ENCODE measurements at regions not wholly inside any gene's neighbourhood (a gene's known extent, or its start where the extent isn't known, plus 50 kb on each side); places are given as distances from the start of the nearest gene placed in this dataset.
A peak's percentile ranks its signal among the peaks of the same experiment; 100 is the strongest.
"Not testable (repeated sequence)": the region's sequence is repeated elsewhere in the genome, so short reads cannot be mapped to it uniquely, and the experiment has no call there.

DNA sequence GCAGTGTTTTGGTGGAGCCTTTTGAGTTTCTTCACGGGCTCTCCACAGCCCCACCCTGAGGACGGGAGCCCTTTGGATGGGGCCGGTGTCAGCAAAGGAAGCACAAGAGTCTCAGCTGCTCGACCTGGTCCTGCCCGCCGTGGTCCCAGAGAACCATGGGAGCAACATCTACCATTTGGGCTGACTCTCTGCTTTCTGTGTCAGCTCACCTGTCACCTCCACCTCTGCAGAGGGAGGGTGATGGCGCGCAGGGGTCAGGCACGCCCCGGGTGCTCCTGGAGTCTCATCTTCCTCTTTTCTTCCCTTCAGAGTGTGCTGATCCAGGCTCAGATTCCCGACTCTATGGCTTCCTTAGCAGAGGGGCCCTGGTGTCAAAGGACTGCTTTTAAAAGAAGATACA lies 171.7 kb downstream of the LAT start:
- no peak for DNase-seq

GRCh38 chr16:29155866-29156200 lies 171.0 kb downstream of the LAT start:
- DNase-seq, result not testable (repeated sequence)

- DNase-seq, result peak; percentile 64
Measured at GRCh38 chr16:29155131-29155865, 170.4 kb downstream of the LAT start.

DNA sequence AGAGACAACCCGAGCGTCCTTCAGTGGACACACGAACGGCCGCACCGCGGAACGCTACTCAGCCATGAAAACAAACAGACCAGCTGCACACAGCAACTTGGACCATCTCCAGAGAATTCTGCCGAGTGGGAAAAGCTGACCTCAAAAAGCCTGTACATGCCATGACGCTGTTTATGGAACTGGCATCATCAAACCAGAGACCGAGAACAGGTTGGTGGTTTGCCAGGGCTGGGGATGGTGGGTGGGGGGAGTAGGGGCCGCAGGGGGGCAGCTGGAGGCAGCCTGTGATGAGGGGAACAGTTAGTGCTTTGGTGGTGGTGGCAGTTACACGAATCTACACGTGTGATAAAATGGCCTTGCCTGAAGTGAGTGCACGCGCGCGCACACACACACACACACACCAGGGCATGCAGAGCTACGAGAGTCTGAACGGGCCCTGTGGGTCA lies 169.8 kb downstream of the LAT start:
- DNase-seq, result no peak

DNA sequence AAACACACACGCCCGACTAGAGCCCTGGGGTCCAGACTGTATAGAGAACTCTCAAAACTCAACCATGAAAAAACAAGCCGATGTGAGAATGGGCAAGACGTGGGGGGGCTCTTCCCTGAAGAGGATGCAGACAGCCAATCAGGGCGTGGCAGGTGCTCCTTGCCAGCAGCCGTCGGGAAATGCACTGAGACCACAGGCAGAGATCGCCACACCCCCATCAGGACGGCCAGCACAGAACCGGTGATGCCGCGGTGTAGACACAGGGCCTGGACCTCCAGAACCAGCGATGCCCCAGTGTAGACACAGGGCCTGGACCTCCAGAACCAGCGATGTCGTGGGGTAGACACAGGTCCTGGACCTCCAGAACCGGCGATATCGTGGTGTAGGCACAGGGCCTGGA lies 169.2 kb downstream of the LAT start:
- no peak for DNase-seq

- not testable (repeated sequence) for DNase-seq
Measured at GRCh38 chr16:29153307-29153706, 168.5 kb downstream of the LAT start.

DNA sequence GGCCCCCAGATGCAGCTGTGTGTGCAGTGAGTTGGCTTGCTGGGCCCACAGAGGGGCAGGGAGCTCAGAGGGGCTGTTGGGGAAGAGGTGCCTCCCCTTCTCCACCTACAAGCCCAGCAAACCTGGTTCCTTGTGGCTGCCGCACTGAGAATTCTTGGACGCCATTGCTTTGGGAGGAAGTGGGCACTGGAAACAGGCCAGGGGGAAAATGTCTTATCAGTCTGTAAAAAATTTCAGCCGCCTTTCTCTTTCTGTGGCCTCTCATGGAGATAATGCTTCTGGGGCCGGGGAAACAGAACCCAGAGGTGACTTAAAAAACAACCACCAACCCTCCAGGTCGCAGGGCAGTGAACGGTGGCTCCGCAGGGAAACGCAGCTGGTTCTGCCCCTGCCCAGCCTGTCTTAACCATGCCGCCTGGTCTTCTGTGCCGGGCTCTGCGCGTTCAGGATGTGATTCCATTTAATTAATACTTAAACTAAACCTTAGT lies 167.7 kb downstream of the LAT start:
- DNase-seq, result peak; percentile 29

GRCh38 chr16:29151317-29151716 lies 166.5 kb downstream of the LAT start:
- no peak for DNase-seq

- DNase-seq, result not testable (repeated sequence)
Measured at GRCh38 chr16:29149912-29150311, 165.1 kb downstream of the LAT start.

- DNase-seq, result peak; percentile 86
Measured at GRCh38 chr16:29148867-29149272, 164.0 kb downstream of the LAT start.

GRCh38 chr16:29148131-29148691 lies 163.4 kb downstream of the LAT start:
- DNase-seq, result peak; percentile 68

GRCh38 chr16:29147710-29148109 lies 162.9 kb downstream of the LAT start:
- DNase-seq, result not testable (repeated sequence)

DNA sequence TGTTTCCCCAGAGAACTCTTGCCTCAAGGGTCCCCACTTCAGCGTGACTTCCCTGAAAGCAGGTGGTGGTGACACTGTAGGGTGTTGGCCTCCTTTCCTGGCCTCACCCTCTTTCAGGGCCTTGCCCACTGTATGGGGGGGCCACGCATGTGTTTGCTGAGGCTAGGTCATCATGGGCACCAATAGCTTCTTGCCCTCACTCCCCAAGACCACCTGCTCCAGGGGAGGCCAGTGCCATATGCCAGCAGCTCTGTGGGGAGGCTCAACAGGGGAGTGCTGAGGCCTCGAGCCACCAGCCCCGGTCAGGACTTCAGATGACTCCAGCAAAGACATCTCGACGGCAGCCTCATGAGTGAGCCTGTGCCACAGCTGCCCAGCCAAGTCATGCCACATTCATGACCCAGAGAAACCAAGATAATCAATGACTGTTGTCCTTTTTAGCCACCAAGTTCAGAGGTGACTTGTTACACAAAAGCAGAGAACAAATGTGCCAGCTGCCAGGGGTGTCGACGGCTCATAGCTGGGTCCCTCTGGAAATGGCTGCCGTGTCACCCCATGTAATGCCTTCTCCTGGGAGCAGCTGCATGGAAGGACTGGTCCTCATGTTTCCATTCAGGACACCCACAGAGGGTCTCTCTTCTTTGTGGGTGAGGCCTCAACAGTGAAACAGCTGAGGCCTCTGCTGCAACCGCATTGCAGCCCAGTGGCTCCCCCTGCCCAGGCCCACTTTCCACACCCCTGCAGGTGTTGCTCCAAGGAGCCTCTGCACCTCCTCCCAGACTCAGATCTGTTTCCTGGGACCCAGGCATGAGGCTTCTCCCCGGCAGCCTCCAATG lies 162.2 kb downstream of the LAT start:
- not testable (repeated sequence) for DNase-seq

DNA sequence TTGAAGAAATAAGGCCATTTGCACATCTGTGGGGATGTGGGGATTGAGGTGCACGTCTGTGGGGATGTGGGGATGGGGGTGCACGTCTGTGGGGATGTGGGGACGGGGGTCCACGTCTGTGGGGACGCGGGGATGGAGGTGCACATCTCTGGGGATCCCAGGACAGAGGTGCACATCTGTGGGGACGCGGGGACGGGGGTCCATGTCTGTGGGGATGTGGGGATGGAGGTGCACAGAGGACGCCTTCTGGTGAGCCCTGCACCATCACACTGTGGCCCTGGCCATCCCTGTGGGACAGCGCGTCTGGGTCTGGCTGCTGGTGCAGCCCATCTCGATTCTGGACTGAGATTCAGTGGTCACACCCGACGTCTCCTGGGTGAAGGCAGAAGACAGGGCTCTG lies 161.4 kb downstream of the LAT start:
- no peak for DNase-seq

DNA sequence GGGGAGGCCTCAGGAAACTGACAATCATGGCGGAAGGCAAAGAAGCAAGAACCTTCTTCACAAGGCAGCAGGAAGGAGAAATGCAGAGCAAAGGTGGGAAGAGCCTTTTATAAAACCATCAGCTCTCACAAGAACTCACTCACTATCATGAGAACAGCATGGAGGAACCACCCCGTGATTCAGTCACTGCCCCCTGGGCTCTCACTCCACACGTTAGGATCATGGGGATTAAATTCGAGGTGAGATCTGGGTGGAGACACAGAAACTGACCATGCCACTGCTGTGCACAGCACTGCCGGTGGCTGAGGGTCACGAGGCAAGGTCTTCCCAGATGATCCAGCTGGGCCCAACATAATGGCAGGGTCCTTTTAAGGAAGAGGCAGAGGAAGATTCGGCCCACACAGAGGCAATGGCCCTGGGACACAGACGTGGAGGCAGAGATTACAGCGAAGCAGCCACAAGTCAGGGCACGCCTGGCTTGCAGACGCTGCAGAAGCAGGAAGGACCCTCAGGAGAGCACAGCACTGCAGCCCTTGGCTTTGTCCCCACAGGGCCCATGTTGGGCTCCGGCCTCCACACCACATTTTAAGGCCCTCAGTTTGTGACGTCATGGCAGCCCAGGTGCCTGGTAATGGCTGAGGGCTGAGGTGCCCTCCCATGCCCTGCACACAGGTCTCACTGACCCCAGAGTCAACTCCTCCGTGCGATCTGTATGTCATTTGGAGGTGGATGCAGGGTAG lies 160.8 kb downstream of the LAT start:
- not testable (repeated sequence) for DNase-seq

GRCh38 chr16:29145086-29145485 lies 160.2 kb downstream of the LAT start:
- not testable (repeated sequence) for DNase-seq

DNA sequence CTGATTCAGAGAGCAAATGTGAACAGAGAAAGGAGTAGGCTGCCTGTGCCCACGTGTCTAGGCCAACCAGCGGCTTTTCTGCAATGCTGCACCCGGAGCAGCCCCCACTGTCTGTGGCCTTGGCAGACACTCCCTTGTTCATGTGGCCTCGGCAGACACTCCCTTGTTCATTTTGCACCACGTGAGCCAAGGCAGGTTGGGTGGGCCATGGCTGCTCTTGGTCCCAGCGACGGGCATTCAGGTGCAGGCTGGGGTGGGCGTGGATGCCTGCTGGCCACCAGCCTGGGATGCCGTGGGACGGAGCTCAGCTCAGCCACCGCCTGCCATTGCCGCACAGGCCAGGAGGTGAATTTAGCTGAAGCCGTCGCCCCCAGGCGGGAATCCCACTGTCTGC lies 159.8 kb downstream of the LAT start:
- DNase-seq, result not testable (repeated sequence)

DNA sequence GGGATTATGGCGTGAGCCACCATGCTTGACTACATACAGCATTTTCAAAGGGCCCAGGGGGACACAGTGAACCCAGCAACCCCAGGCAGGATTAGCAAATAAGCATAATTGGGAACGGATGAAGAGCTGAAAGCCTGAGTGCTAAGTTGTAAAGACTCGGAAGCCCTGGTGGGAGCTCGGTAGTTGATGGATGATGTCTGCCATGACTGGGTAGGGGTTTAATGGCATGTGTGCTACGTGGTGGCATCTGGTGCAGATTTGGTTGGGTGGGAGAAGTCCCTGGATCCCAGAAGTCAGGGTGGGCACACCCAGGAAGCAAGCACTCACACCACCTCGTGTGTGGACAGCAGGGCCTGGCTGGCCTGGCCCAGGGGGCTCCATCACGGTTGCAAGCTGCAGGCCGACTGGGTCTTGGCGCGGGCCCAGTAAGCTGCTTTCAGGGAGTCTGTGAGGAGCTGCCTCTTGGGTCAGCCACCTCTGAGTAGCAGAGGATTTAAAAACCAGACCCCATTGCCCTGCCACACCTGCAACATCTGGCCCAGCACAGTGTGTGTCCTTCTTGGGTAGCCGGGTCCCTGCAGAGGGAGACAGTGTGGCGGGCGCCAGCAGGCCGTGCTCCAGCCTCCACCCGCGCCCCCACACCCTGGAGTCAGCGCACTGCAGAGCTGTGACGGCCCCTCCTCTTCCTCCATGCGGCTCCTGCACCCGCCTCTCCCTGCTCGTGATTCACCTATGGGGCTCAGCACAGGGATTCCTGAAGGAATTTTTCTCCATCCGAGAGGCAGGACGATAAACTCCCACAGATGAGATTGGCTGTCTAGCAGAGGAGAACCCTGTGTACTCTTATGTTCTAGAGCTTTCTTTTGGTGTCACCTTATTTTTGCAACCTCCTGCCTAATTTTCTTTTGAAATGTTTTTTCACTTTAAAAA lies 159.2 kb downstream of the LAT start:
- not testable (repeated sequence) for DNase-seq

DNA sequence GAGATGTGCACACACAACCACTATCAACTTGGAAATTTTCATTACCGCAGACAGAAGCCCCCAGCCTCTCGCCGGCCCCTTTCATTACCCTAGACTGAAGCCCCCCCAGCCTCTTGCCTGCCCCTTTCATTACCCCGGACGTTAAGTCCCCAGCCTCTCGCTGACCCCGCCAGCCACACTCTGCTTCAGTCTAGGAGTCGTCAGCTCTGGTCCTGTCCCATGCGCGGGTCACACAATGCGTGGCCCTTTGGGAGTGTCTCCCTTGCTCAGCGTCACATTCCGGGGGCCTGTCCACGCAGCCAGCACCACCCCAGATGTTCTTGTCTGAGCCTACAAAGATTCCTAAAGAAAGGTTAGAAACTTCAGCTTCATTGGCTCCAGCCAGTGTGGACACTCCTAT lies 157.7 kb downstream of the LAT start:
- DNase-seq, result not testable (repeated sequence)

GRCh38 chr16:29141586-29142324 lies 156.9 kb downstream of the LAT start:
- DNase-seq, result no peak

DNA sequence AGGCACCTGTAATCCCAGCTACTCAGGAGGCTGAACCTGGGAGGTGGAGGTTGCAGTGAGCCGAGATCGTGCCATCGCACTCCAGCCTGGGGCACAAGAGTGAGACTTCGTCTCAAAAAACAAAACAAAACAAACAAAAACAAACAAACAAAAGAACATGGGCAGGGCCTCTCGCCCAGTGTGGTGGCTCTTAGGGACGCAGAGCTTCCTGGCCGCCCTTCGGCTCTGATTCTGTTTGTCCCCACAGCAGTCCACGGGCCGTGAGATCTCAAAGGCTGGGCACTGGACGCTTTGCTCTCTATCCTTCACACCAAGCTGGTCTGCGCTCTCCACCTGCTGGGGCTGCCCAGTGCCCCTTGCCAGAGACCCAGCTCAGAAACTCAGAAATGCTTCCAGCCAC lies 156.3 kb downstream of the LAT start:
- not testable (repeated sequence) for DNase-seq
